ENCODE measurements at regions not wholly inside any gene's neighbourhood (a gene's known extent, or its start where the extent isn't known, plus 50 kb on each side); places are given as distances from the start of the nearest gene placed in this dataset.

GRCh38 chr12:104895415-104895814, 62.7 kb downstream of the SLC41A2 start:
- no peak for TF ChIP-seq POLR2A (IDR thresholded peaks at IDR 0.05; ENCODE audit: low read depth, low read length)
- no peak for TF ChIP-seq POLR2AphosphoS5 (IDR thresholded peaks at IDR 0.05; ENCODE audit: low read depth, low read length)
- no peak for TF ChIP-seq SPI1 (IDR thresholded peaks at IDR 0.05; ENCODE audit: low read depth, low read length)

All from GM12891 (cell line).